Left hindlimb (tissue), 1 donor: ENCODE measurements at regions not wholly inside any gene's neighbourhood (a gene's known extent, or its start where the extent isn't known, plus 50 kb on each side); places are given as distances from the start of the nearest gene placed in this dataset.

Source experiments
- DNase-seq: peaks from one replicate; pipeline ENCODE4 v3.0.0-alpha.2; 2018

DNA sequence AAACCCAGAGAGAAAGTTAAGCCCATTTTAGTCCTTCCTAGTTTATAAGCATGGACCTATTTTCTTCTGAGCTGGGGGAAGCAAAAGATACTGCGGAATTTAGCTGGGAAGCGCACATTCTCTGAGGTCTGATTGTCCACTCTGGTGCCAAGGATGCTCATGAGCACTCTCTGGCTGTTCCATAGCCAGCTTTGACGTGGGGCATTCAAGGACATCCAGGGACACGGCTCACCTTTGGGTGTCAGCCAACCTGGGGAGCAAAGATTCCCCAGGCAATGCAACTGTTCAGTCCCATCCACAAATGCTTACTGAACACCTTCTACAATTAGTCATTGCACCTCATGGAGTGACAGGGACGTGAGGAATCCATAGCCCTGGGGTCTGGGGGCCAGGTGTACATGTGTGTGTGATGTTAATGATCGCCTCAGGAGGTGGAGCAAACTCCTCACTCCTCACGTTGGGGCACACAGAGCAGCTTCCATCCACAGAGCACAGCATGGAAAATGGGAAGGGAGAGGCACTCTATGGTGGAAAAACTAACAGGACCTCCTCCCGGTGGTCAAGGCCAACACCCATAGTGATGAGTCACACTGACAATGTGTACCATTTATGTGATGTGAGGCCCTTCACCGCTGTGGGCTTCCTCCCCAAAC is 67.5 kb upstream of the IGFBP3 start:
- no peak for DNase-seq

- DNase-seq, result no peak
These were observed 66.6 kb upstream of the IGFBP3 start for GRCh38 chr7:45987521-45988290.

GRCh38 chr7:45986355-45987298 is 65.6 kb upstream of the IGFBP3 start:
- DNase-seq, result no peak

DNA sequence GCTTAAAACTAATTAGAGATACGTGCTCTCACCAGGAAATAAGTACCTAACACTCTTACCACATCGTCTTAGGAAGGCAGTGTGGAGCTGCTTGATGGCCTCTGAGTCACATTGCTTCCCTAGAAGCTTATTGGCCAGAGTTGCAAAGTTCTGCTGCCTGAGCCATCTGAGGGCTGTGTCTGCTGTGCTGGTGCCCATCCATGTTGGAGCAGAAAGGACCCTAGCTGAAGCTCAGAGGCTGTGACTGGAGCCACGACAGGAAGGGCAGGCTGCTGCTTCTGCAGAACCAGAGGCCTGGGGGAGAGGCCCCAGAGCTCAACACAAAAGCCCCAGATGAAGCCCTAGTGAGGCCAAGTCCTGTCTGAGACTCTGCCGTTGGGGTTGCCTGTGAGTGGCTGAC is 64.8 kb upstream of the IGFBP3 start:
- no peak for DNase-seq

DNA sequence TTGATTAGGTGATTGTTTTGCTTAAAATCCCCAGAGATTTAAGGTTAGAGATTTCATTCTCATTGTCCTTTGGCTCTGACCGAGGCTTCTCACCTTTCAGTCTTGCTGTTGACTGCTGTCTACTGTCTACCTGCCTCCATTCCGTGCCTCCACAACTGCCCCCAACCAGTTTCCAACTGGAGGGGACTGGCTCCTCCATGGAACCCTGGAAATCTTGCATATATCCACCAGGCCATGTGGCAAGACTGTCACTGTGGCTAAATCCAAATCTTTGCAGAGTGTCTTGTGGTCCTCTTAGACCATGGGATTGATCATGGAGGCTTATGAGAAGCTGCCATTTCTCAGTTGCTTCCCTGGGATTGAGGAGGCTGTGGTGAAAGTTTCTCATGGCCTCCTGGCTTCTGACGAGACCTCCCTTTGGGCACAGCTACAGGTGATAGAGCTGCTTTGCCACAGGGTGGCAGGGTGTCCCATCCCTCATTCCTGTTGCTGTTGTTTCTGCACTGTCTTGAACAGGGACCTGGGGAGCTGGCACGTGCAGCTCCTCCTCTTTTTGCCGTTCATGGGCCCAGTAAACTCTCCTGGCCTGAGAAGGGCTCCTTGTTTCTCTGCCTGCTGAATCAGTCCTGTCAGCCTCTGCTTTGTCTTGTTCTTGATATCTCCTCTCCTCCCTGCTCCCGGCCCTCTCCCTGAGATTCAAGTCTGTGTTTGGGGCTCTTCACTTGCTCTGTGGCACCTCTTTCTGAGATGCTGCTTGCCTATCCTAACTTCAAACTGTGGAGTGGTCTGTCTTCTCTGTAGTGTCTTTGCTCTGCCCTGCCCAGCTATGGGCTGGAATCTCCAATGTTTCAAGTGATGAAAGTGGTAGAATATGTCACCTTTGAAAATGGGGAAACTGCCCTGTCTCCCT is 63.6 kb upstream of the IGFBP3 start:
- no peak for DNase-seq

DNA sequence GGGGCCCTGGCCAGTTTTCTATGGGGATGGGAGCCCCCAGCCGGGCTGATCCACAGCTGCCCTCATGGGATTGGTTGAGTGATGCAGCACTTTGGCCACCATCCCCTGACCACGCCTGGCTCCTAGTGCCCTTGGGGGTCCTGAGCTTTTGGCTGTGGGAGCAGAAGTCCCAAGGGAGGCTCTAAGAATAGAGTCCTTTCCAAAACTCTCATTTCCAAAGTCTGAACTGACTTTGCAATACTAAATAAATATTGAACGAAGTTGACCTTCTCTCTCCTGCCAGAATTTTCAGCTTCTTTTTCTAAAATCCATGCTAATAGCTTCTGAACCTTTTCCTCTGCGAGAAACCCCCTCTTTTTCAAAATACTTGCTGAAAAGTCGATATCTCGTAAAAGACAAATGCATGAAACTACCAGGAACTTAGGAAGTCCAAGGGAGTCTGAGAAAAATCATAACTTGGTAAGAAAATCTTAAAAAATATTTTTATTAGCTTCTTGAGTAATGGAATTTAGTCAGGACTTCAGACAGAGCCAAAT is 62.7 kb upstream of the IGFBP3 start:
- no peak for DNase-seq

DNA sequence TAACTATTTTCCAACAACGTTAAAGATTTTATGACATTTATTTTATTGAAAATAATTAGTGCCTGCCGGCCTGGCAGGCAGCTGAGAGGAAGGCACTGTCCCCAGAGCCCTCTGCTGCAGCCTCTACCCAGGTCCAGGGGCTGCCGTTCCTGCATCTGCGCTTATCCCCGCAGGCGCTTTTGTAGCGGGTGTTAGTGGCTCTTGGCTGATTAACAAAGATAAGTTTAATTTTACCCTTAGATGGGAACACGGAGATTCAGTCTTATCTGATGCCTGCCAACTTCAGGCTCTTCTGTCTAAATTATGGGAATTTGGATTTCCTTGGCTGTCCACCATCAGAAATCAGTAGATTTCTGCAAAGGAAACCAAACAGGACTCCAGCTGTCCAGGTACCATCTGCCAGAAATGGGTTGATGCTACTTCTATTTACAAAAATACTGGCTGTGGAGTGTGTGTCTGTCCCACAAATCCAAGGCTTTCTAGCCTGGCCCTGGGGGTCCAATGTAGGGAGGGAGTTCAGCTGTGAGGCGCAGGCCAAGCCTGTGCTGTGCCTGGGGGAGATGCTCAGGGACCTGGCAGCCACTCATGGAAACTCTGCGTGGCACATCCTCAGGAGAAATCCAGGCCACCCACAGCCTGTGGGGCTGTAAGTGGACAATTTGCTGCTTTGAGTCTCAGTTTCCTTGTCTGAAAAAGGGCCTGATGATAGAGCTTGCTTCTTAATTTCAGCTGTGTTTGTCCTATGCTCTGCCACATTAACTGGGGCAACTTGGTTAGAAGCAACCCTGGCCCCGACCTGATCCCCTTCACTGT is 62.0 kb upstream of the IGFBP3 start:
- no peak for DNase-seq

DNA sequence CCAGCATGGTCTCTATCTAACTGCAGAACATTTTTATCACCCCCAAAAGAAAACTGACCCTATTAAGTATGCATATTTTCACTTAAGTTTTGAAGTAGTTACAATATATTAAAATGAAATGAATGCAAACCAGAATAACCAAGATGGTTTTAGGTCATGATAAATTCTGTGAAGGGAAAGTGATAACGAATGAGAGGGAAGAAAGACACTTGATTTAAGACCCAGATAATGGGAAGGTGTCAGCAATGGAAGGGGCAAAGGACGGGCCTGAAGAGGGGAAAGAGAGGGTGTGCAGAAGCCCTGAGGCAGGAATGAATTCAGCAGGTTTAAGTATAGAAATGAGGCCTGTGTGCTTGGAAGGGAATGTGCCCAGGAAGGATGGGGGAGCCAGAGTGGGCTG is 61.1 kb upstream of the IGFBP3 start:
- no peak for DNase-seq

- DNase-seq, result no peak
These were observed 59.9 kb upstream of the IGFBP3 start for GRCh38 chr7:45980973-45981372.

GRCh38 chr7:45980181-45980905 is 59.3 kb upstream of the IGFBP3 start:
- DNase-seq, result no peak

DNA sequence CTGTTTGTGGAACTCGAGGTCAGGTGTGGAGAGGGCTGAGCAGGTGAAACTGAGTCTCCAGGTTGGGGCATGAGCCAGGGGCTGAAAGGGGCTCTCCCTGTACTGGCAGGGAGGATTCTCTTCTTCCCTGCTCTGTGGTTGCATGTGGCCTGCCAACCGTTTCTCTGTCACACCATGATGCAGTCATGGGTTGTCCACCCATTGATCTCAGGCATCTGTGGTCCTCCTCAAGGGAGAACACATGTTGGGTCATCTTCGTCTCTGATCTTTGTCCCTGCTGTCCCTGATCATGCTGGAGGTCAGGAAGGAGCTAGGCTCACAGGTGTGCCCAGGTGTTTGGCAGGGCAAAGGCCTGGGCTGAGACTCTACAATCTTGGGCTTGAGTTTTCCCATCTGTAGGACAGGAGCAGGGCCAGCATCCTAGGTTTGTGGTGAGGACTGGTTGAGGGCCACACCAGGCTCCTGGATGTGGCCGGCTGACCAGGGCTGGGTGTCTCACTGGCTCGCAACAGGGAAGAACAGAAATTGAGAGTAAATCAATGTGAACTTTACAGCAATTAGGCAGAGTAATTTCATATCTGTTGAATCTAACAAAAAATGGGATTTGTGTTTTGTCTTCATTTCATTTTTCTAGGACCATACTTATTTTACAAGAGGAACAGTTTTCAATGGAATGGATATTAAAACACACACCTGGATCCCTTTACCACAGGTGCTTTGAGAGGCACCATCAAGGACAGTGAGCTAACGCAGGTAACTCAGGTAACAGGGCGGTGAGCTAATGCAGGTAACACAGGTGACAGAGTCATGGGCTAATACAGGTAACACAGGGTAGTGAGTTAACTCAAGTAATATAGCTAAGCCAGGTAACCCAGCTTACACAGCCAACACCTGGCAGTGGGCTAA is 58.5 kb upstream of the IGFBP3 start:
- DNase-seq, result no peak

DNA sequence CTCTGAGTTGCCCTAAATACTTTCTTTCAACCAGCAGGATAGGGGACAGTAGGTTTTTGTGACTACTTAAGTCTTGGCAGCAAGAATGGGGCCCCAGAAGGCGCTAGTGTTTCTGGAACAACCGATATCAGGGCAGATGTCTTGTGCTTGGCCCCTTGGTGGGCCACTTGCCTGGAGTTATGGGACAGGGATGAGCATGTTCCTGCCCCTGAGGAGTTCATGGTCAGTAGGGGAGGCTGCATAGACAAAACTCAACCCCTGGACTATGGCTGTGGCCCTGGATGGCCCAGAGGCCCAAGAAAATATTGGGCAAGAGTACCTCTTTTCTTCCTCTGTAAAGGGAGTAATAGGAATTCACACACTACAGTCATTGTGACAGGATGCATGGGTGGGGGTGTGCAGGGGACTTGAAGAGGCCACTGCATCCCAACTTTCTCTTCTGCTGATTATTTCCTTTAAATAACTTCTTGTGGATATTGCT is 57.7 kb upstream of the IGFBP3 start:
- no peak for DNase-seq

DNA sequence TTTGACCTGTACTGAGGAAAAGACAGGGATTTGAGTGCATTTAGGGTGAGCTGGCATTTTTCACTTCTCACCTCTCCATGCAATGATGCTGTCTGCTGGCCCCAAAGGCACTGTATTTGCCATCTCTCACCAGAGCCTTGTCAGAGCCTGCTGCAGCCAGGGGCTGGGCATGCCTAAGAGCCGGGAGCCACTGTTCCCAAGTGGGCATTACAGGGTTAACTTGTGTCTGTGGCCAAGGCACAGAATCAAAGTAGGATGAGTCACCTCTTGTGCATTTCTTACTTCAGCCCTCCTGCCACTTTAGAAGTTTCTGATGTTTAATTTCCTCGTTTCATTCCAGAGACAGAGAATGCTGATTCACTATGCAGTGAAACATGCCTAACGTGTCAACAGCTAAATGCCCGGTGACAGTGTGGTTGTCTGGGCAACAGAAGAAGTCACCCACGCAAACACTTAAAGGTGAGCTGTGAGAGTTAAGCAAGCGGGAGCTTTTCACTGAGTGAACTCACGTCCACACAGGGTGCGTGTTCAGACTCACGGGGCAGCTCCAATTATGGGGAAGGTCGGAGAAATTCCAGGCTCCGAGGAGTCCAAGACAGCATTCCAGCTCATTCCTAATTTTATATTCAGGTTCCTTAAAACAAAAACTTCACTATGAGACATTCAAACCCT is 57.1 kb upstream of the IGFBP3 start:
- no peak for DNase-seq

GRCh38 chr7:45977256-45977780 is 56.2 kb upstream of the IGFBP3 start:
- no peak for DNase-seq

DNA sequence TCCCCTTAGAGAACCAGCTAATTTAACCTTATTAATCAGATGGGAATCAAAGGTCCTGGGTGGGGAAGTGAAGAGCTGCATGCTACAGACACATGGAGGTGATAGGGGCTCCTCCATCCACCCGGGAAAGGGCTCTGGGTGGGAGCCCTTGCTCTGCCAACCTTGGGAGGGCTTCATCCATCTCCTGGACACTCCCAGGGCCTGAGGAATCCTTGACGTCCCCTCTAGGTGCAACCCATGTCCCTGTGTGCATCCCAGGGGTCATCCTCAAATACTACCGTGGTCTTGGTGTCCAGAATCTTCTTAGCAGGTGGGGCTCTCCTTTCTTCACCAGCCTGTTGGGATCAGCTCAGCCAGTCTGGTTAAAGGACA is 55.4 kb upstream of the IGFBP3 start:
- no peak for DNase-seq

GRCh38 chr7:45975847-45976484 is 54.9 kb upstream of the IGFBP3 start:
- no peak for DNase-seq

- no peak for DNase-seq
These were observed 54.3 kb upstream of the IGFBP3 start for GRCh38 chr7:45975367-45975766.
